ENCODE measurements at regions not wholly inside any gene's neighbourhood (a gene's known extent, or its start where the extent isn't known, plus 50 kb on each side); places are given as distances from the start of the nearest gene placed in this dataset.

DNA sequence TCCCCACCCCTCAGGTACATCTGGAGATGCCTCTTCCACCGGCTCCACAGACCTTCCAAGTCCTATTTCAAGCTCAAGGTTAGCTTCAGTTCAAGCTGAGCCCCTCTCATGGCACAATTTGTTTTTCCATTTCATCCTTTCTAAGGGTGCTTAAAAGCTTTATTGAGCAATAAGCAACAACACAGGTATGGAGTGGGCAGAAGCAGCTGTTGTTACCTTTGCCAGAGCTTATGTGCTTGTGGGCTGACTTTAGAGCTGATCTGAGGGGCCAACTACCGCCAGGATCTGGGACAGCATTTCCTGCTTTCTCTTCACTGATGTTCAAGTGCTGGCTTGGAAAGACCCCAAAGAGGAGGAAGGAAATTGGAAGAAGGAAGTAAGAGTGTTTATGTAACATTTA is 140.0 kb upstream of the KLHL25 start:
- no peak overlapping the region for H3K4me3 ChIP-seq (ENCODE audit: low read length)
- TF ChIP-seq, protein P1, sequence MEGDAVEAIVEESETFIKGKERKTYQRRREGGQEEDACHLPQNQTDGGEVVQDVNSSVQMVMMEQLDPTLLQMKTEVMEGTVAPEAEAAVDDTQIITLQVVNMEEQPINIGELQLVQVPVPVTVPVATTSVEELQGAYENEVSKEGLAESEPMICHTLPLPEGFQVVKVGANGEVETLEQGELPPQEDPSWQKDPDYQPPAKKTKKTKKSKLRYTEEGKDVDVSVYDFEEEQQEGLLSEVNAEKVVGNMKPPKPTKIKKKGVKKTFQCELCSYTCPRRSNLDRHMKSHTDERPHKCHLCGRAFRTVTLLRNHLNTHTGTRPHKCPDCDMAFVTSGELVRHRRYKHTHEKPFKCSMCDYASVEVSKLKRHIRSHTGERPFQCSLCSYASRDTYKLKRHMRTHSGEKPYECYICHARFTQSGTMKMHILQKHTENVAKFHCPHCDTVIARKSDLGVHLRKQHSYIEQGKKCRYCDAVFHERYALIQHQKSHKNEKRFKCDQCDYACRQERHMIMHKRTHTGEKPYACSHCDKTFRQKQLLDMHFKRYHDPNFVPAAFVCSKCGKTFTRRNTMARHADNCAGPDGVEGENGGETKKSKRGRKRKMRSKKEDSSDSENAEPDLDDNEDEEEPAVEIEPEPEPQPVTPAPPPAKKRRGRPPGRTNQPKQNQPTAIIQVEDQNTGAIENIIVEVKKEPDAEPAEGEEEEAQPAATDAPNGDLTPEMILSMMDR (IDR thresholded peaks at IDR 0.05; ENCODE audit: insufficient read depth, low read depth, low read length, missing control alignments): no peak
- DNase-seq (ENCODE audit: low read depth): no peak

DNA sequence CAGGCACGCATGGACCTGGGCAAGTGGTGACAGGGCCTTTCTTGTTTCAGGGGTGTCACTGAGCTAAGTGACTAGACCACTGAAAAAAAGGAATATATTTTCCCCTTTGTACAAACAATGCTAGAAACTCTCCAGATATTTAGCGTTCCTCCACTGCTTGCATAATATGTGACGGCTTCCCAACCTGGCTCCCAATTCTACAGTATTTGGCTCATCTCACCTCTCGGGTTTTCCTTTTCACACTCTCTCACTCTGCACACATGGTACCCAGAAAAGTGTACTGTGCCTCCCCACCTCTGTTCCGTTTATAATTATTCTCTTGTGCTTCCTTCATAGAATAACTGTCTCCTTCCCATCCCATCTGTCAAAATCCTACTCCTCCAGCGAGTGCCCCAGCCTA is 140.5 kb upstream of the KLHL25 start:
- H3K4me3 ChIP-seq (ENCODE audit: low read length): no peak overlapping the region
- TF ChIP-seq, protein P1 (IDR thresholded peaks at IDR 0.05; ENCODE audit: insufficient read depth, low read depth, low read length, missing control alignments): no peak
- no peak for DNase-seq (ENCODE audit: low read depth)

DNA sequence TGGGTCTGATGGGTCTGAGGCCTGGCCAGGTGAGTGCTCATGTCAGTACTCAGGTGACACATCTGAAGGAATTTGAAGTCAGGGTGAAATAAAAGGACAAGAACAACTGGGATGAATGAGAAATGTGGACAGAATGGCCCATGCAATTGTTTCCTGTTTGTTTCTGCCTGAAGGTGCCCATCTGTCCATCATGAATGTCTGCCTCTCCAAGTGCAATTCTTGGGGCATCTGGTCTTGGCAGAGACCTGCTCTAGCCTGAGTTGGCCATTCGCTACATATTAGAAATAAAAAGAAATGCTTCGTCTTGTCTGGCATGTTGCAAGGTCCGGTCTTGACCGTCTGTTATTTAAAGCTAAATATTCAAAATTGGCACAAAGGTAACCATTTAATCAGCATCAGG is 142.0 kb upstream of the AGBL1 start:
- H3K4me3 ChIP-seq (ENCODE audit: low read length): no peak overlapping the region
- TF ChIP-seq, protein P1 (IDR thresholded peaks at IDR 0.05; ENCODE audit: insufficient read depth, low read depth, low read length, missing control alignments): no peak
- no peak for DNase-seq (ENCODE audit: low read depth)

DNA sequence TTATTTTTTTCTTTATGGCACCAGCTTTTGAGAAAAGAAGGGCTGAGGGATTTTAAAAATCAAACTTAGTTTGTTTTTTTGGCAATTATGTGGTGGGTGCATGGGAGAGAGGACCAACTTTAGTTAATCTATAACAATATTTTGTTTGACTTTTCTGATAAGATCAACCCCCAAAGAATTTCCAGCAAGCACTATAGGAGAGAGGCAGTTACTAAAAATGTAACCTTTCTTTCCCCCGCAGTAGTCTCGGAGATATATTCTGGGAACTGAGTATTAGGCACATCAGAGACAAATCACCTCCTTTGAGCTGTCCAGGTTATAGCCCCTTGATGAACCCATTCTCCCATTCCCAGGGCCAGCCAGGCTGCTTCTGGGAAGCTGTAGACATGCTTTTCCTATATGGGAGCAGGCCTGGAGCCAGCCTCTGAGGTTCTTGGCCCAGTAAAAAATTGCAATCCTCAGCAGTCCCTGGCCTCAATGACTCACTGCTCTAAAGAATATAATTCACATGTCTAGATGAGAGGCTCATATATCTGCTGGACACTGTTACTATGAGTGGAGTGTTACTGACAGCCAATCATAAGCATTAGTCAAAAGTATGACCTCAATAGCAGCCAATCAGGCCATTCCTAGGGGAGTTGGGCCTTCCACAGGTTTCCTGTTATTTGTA is 138.3 kb upstream of the AGBL1 start:
- H3K4me3 ChIP-seq (ENCODE audit: low read length): no peak overlapping the region
- peak; percentile 40 for DNase-seq (ENCODE audit: low read depth)
- TF ChIP-seq, protein P1 (IDR thresholded peaks at IDR 0.05; ENCODE audit: insufficient read depth, low read depth, low read length, missing control alignments): no peak

DNA sequence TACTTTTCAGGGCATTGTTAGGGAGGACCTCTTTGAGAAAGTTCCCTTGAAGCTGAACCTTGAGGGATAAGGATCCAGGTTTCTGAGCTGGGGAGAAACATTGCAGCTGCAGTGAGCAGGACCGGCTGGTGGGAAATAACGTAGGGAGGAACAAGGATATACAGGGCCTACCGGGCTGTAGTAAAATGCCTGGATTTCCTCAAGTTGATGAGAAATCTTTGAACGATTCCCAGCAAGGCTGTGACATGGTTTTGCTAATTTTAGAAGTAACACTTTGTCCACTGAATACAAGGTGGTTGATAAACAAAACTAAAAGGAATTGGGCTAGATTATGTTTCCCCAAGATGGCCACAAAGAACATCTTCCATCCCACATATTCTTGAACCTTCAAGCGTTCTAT is 137.0 kb upstream of the AGBL1 start:
- H3K4me3 ChIP-seq (ENCODE audit: low read length): no peak overlapping the region
- no peak for DNase-seq (ENCODE audit: low read depth)
- TF ChIP-seq, protein P1 (IDR thresholded peaks at IDR 0.05; ENCODE audit: insufficient read depth, low read depth, low read length, missing control alignments): no peak

DNA sequence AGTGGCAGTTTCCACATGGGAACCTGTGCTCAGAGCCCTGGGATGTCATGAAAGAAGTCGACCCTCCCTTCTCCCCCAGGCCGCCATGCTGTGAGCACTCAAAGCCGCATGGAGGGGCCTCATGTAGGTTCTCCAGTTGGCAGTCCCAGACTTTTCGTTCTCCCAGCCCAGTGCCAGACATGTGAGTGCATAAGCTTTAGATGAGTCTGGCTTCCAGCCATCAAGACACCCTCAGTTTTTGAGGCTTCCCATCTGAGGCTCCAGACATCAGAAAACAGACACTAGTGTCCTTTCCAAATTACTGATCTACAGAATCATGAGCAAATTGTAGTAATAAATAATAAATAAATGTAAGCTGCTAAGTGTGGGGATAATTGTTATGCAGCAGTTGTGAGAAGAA is 136.5 kb upstream of the AGBL1 start:
- TF ChIP-seq, protein P1 (IDR thresholded peaks at IDR 0.05; ENCODE audit: insufficient read depth, low read depth, low read length, missing control alignments): no peak

DNA sequence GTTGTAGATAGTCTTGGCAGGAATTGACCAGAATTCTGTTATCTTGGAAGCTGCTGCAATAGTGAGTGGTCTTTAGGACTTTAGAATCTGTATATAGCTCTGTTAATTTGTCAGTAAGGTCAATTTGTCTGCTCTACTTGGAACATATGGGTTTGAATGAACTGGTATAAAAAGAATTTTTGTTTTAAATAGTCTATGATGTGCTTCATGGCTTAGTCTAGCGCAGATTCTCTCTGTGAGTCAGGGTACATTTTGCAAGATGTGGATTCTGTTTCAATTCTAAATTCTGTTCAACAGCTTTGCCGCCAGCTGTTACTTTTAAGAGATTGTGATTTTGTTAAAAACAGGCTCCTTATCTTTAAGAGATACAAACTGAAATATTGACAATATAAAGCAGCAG is 135.9 kb upstream of the AGBL1 start:
- TF ChIP-seq, protein P1 (IDR thresholded peaks at IDR 0.05; ENCODE audit: insufficient read depth, low read depth, low read length, missing control alignments): no peak
- DNase-seq (ENCODE audit: low read depth): no peak

More for the DNA sequence above, 136.5 kb upstream of the AGBL1 start:
- no peak overlapping the region for H3K4me3 ChIP-seq (ENCODE audit: low read length)
- DNase-seq (ENCODE audit: low read depth): no peak

More for the DNA sequence above, 135.9 kb upstream of the AGBL1 start:
- no peak overlapping the region for H3K4me3 ChIP-seq (ENCODE audit: low read length)
